ES-I3 (cell line): ENCODE measurements at regions not wholly inside any gene's neighbourhood (a gene's known extent, or its start where the extent isn't known, plus 50 kb on each side); places are given as distances from the start of the nearest gene placed in this dataset.
A peak's percentile ranks its signal among the peaks of the same experiment; 100 is the strongest.
"Not testable (repeated sequence)": the region's sequence is repeated elsewhere in the genome, so short reads cannot be mapped to it uniquely, and the experiment has no call there.

Experiments
- H3K36me3 ChIP-seq: 2 replicates; pipeline ENCODE4 v1.6.1; 2013; ENCODE audit warnings: mild to moderate bottlenecking, low read length, control low read depth, moderate library complexity; ENCODE audit not compliant: insufficient read depth
- H3K4me1 ChIP-seq: 2 replicates; pipeline ENCODE4 v1.6.1; 2013; ENCODE audit warnings: mild to moderate bottlenecking, control low read depth, low read length; ENCODE audit not compliant: insufficient read depth
- H3K9ac ChIP-seq: 2 replicates; pipeline ENCODE4 v1.6.1; 2013; ENCODE audit warnings: low read depth, mild to moderate bottlenecking, low read length, moderate library complexity
- H3K9me3 ChIP-seq: 2 replicates; pipeline ENCODE4 v1.6.1; 2013; ENCODE audit warnings: mild to moderate bottlenecking, low read length, moderate library complexity; ENCODE audit not compliant: control insufficient read depth, insufficient read depth

GRCh38 chr17:12195418-12195817 is 174.7 kb downstream of the MAP2K4 start:
- Histone ChIP-seq H3K9ac (no peak overlapping the region), H3K9me3 (no peaks in the 10 kb centered on the region), H3K36me3 (peaks cover 3% of the 10 kb centered on the region; the same call in 1 of the 2 replicates), H3K4me1 (no peaks in the 10 kb centered on the region)

DNA sequence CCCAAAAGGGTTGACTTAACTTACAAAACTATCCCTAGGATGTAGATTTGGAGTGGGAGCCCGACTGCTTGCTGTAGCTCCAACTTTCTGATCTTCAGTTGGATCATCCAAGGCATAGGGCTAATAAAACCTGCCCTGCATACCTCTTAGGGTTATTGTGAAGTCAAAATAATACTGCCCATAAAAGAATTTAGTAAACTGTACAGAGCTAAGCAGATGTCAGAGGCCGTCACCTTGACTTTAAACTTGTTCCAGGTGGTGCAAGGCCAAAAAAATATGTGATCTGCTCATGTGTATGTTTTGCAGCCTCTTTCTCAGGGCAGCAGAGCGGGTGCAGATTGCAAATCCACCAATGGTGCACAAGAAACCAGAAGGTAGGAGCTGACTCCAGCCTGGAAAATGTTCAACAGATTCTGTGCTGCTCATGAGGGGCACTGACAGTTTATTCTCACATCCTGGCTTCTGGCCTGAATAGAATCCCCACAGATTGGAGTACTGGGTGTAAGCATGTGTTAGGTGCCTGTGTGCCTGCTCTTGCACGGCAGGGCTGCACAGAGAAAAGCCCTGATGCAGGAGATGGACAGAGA is 180.7 kb downstream of the MAP2K4 start:
- no peaks in the 10 kb centered on the region for H3K9me3 ChIP-seq

GRCh38 chr17:12209632-12210191 is 189.0 kb downstream of the MAP2K4 start:
- Histone ChIP-seq H3K9me3 (no peaks in the 10 kb centered on the region), H3K36me3 (no peaks in the 10 kb centered on the region), H3K9ac (no peak overlapping the region), H3K4me1 (no peaks in the 10 kb centered on the region)

More for the DNA sequence above, 180.7 kb downstream of the MAP2K4 start:
- Histone ChIP-seq H3K36me3 (no peaks in the 10 kb centered on the region), H3K4me1 (no peaks in the 10 kb centered on the region), H3K9ac (no peak overlapping the region)

GRCh38 chr17:12220714-12221439 is 200.2 kb downstream of the MAP2K4 start:
- H3K9me3 ChIP-seq, H3K4me1 ChIP-seq, H3K9ac ChIP-seq, H3K36me3 ChIP-seq: not testable (repeated sequence)

- H3K4me1 ChIP-seq: no peaks in the 10 kb centered on the region
- H3K9ac ChIP-seq: peak overlapping the region; percentile 46; the same call in 1 of the 2 replicates
- H3K9me3 ChIP-seq: no peaks in the 10 kb centered on the region
- no peaks in the 10 kb centered on the region for H3K36me3 ChIP-seq
Measured at GRCh38 chr17:12222392-12222791, 201.7 kb downstream of the MAP2K4 start.

- Histone ChIP-seq H3K9me3 (no peaks in the 10 kb centered on the region), H3K4me1 (no peaks in the 10 kb centered on the region), H3K9ac (no peak overlapping the region)
Measured at GRCh38 chr17:12227547-12227946, 206.9 kb downstream of the MAP2K4 start.

GRCh38 chr17:12229335-12229734 is 208.7 kb downstream of the MAP2K4 start:
- Histone ChIP-seq H3K9ac (no peak overlapping the region), H3K36me3 (no peaks in the 10 kb centered on the region), H3K9me3 (no peaks in the 10 kb centered on the region), H3K4me1 (no peaks in the 10 kb centered on the region)

More at GRCh38 chr17:12227547-12227946, 206.9 kb downstream of the MAP2K4 start:
- H3K36me3 ChIP-seq: no peaks in the 10 kb centered on the region

- Histone ChIP-seq H3K4me1 (no peaks in the 10 kb centered on the region), H3K9me3 (no peaks in the 10 kb centered on the region), H3K36me3 (no peaks in the 10 kb centered on the region), H3K9ac (no peak overlapping the region)
Measured at GRCh38 chr17:12230481-12231354, 210.0 kb downstream of the MAP2K4 start.

- H3K9me3 ChIP-seq: no peaks in the 10 kb centered on the region
- H3K4me1 ChIP-seq: no peaks in the 10 kb centered on the region
- H3K9ac ChIP-seq: no peak overlapping the region
- H3K36me3 ChIP-seq: no peaks in the 10 kb centered on the region
Measured at GRCh38 chr17:12231355-12231682, 210.6 kb downstream of the MAP2K4 start.

GRCh38 chr17:12239021-12239420 is 218.3 kb downstream of the MAP2K4 start:
- not testable (repeated sequence) for H3K36me3 ChIP-seq, H3K9me3 ChIP-seq, H3K9ac ChIP-seq, H3K4me1 ChIP-seq

DNA sequence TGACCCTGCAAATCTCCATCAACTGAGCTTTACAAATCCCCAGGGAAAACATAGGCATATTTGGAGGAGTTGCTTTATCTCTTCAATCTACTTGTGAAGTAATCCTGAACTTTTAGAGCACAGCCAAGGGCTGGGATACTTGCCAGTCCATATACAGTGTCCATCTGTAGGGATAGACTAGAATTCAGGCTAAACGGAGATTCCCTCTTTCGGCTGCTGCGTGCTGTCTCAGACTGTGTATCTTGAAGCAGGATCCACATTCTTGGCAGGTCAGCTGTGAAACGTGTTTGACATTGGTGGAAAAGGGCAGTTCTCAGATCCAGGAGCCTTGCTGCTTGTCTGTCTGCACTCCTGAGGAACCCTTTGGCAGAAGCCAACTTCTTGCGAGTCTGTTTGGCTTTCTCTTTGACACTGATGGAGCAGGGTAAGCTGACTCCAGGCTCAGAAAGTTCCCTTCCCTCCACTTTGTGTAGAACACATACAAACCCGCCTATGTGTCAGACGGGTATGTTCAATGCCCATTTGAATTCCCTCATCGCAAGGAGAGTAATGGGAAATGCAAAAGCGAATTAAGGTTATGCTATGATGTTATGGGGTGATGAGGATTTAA is 221.8 kb downstream of the MAP2K4 start:
- Histone ChIP-seq H3K4me1 (no peaks in the 10 kb centered on the region), H3K9ac (no peak overlapping the region), H3K36me3 (no peaks in the 10 kb centered on the region), H3K9me3 (no peaks in the 10 kb centered on the region)

GRCh38 chr17:12247761-12248160 is 227.1 kb downstream of the MAP2K4 start:
- H3K36me3 ChIP-seq: no peaks in the 10 kb centered on the region
- no peak overlapping the region for H3K9ac ChIP-seq
- H3K4me1 ChIP-seq: no peaks in the 10 kb centered on the region; the same call in 1 of the 2 replicates
- H3K9me3 ChIP-seq: no peaks in the 10 kb centered on the region

DNA sequence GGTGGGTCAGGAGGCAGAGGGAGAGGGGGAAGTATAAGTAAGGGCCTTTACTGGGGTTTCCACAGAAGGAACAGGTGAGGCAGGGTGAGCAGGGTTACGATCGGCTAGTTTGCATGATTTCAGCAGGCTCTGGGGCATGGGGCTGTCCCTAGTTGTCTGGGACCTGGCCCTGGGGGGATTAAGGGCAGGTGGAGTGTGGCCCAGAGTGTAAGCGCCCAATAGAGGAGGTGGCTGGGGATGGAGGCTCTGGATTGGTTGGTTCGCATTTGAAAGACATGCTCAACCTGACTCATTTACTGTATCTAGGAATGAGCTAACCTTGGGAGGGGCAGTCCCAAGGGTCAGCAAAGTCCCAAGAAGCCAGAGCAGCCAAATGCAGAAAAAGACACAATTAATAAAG is 230.3 kb downstream of the MAP2K4 start:
- Histone ChIP-seq H3K4me1 (no peaks in the 10 kb centered on the region; the same call in 1 of the 2 replicates), H3K9me3 (no peaks in the 10 kb centered on the region), H3K9ac (no peak overlapping the region), H3K36me3 (no peaks in the 10 kb centered on the region)

DNA sequence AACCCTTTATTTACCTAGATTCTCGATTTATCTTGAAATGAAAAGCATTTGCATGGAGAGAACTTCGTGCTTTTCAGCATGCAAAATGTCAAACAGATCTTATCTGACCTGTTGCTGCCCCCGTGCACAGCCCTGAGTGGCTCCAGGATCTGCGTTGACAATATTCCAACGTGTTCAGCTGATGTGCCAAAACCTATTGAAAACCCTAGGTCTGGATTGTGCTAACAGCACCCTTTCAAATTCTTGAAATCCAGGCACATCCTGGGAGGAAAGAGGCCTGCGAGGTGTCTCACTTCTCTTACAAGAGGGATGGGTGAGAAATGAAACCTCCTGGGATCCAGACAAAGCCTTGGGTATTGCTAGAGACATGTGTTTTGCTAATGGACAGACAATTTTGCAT is 231.8 kb downstream of the MAP2K4 start:
- Histone ChIP-seq H3K4me1 (no peaks in the 10 kb centered on the region; the same call in 1 of the 2 replicates), H3K9me3 (no peaks in the 10 kb centered on the region), H3K36me3 (no peaks in the 10 kb centered on the region), H3K9ac (no peak overlapping the region)
